PFSK-1 (cell line): ENCODE measurements at regions not wholly inside any gene's neighbourhood (a gene's known extent, or its start where the extent isn't known, plus 50 kb on each side); places are given as distances from the start of the nearest gene placed in this dataset.

Experiments
- FOXP2 ChIP-seq: optimal IDR thresholded peaks from 2 replicates; pipeline ENCODE3; 2011; ENCODE audit warnings: borderline replicate concordance, control low read depth, inconsistent platforms; ENCODE audit not compliant: insufficient read depth; ENCODE audit errors: extremely low read length, extremely low read depth
- POLR2AphosphoS5 ChIP-seq: IDR thresholded peaks from 2 replicates; pipeline ENCODE4 v1.6.1; 2012; ENCODE audit warnings: low read depth, mild to moderate bottlenecking, control low read depth, low read length, moderate library complexity
- SIN3A ChIP-seq: IDR thresholded peaks from 2 replicates; pipeline ENCODE4 v1.6.1; 2012; ENCODE audit warnings: mild to moderate bottlenecking, low read length, moderate library complexity, borderline replicate concordance; ENCODE audit not compliant: insufficient read depth
- TAF1 ChIP-seq: IDR thresholded peaks from 2 replicates; pipeline ENCODE4 v1.6.1; 2012; ENCODE audit warnings: low read length, control low read depth, borderline replicate concordance; ENCODE audit not compliant: insufficient read depth
- TF ChIP-seq, protein P1 (sequence below), 2 experiments: IDR thresholded peaks; 2 replicates each; pipeline versions ENCODE4 v1.6.1 to v1.8.0; 2011 to 2012; ENCODE audit warnings: low read depth in 2 of 2, low read length in 2 of 2, control low read depth in 1 of 2, inconsistent platforms in 1 of 2, mild to moderate bottlenecking in 1 of 2, moderate library complexity in 1 of 2; ENCODE audit not compliant: insufficient read depth in 1 of 2

DNA sequence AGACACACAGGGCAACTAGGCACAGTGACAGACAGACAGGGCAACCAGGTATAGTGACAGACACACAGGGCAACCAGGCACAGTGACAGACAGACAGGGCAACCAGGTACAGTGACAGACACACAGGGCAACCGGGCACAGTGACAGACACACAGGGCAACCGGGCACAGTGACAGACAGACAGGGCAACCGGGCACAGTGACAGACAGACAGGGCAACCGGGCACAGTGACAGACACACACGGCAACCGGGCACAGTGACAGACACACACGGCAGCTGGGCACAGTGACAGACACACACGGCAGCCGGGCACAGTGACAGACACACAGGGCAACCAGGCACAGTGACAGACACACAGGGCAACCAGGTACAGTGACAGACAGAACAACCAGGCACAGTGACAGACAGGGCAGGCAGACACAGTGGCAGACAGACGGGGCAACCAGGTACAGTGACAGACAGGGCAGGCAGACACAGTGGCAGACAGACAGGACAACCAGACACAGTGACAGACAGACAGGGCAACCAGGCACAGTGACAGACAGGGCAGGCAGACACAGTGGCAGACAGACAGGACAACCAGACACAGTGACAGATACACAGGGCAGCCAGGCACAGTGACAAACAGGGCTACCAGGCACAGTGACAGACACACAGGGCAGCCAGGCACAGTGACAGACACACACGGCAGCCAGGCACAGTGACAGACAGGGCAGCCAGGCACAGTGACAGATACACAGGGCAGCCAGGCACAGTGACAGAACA, 64.7 kb upstream of the RAB6C start:
- no peak for TF ChIP-seq FOXP2
- no peak for TF ChIP-seq TAF1
- no peak for TF ChIP-seq POLR2AphosphoS5

DNA sequence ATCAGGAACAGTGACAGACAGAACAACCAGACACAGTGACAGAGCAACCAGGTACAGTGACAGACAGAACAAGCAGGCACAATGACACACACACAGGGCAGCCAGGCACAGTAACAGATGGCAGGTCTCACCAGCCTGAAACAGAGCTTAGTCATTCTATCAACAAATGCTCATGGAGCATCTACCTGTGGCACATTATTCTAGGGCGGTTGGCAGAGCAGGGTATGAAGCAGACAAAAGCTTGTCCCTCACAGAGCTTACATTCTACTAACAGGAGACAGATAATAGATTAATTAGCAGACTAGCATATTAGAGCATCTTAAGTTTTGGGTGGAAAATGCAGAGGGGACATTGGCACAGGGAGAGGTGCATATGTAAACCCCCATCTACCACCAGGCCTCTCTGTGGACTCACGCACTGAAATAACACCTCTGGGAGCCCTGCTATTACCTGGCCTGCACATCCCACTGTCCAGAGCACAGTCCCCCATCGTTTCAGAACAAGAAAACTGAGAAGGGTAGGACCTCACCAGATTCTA, 64.1 kb upstream of the RAB6C start:
- TF ChIP-seq TAF1 (no peak), FOXP2 (no peak), POLR2AphosphoS5 (no peak)
- TF ChIP-seq, protein P1, sequence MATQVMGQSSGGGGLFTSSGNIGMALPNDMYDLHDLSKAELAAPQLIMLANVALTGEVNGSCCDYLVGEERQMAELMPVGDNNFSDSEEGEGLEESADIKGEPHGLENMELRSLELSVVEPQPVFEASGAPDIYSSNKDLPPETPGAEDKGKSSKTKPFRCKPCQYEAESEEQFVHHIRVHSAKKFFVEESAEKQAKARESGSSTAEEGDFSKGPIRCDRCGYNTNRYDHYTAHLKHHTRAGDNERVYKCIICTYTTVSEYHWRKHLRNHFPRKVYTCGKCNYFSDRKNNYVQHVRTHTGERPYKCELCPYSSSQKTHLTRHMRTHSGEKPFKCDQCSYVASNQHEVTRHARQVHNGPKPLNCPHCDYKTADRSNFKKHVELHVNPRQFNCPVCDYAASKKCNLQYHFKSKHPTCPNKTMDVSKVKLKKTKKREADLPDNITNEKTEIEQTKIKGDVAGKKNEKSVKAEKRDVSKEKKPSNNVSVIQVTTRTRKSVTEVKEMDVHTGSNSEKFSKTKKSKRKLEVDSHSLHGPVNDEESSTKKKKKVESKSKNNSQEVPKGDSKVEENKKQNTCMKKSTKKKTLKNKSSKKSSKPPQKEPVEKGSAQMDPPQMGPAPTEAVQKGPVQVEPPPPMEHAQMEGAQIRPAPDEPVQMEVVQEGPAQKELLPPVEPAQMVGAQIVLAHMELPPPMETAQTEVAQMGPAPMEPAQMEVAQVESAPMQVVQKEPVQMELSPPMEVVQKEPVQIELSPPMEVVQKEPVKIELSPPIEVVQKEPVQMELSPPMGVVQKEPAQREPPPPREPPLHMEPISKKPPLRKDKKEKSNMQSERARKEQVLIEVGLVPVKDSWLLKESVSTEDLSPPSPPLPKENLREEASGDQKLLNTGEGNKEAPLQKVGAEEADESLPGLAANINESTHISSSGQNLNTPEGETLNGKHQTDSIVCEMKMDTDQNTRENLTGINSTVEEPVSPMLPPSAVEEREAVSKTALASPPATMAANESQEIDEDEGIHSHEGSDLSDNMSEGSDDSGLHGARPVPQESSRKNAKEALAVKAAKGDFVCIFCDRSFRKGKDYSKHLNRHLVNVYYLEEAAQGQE (IDR thresholded peaks at IDR 0.05; ENCODE audit: insufficient read depth in 1 of 2, low read depth in 2 of 2, low read length in 2 of 2): no peak

- TF ChIP-seq FOXP2 (no peak), TAF1 (no peak), SIN3A (no peak), POLR2AphosphoS5 (no peak)
- TF ChIP-seq, protein P1 (IDR thresholded peaks at IDR 0.05; ENCODE audit: insufficient read depth in 1 of 2, low read depth in 2 of 2, low read length in 2 of 2): no peak
Observed at GRCh38 chr2:129918604-129919003, 60.9 kb upstream of the RAB6C start.

DNA sequence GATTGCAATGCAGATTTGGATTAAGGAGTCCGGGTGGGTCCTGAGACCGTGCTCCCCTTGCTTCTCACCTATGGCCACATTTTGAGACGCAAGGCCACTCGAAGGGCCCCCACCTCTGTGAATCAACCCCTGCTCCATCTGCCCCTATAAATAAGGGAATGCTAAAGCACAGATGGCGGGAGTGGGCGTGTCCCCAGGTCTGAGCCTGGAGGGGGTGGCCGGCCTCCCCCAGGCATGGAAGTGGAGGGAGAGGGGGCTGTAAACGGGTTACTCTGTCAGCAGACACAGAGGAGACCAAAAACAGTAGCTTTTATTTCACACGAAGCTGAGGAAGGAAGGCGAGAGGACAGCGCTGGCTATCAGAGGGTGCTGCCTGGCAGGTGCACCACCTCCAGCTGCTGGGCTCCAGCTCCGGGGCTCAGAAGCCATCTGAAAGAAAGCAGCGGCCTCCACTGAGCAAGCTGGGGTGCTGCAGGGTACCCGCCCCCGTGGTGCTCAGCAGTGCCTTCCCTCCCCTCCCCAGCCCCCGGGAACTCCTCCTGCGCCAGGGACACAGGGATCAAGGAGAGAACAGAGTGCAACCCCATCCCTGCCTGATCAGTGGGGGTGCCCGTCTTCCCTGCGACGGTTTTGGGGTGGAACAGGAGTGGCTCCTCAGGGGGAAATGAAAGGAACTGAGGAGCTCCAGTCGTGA, 56.7 kb upstream of the RAB6C start:
- TF ChIP-seq, protein P1 (IDR thresholded peaks at IDR 0.05; ENCODE audit: insufficient read depth in 1 of 2, low read depth in 2 of 2, low read length in 2 of 2): no peak
- no peak for TF ChIP-seq FOXP2
- TF ChIP-seq TAF1: no peak
- TF ChIP-seq POLR2AphosphoS5: no peak
- no peak for TF ChIP-seq SIN3A

DNA sequence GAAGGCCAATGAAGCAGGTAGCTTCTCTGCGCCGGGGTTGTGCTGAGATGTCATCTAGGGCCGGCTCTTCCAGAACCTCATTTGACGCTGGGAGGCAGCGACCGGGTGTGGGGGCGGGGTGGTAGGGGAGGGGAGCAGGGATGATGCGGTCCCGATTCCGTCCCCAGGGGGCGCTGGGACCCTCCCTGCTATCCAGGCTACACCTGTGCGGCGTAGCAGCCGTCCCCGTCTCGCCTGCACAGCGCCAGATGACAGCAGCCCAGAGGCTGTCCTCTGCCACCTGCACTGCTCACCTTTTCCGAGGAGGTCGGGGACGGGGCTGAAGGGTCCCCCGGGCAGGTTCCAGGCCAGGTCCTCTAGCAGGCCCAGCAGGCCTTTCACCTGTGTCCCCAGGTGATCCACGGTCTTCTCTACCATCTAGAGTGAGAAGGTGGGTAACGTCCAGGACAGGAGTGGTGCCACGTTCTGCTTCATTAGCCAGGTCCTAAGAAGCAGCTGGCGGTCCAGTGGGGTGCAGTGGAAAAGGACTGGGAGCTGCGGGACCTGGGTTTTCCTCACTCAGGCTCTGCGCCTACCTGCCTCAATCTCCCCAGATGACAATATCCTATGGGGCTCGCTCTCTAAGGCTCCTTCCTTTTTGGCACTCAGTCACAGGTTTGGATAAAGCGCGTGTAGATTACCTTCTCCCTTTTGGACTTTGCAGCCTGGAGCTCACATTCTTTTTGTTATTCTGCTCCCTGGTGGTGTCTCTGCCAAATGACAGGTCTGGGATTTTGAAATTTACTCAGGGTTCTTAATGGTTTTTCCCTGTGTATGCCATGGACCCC, 56.0 kb upstream of the RAB6C start:
- TF ChIP-seq SIN3A: no peak
- no peak for TF ChIP-seq POLR2AphosphoS5
- TF ChIP-seq, protein P1 (IDR thresholded peaks at IDR 0.05; ENCODE audit: insufficient read depth in 1 of 2, low read depth in 2 of 2, low read length in 2 of 2): no peak
- no peak for TF ChIP-seq FOXP2
- no peak for TF ChIP-seq TAF1
